Right lobe of liver (tissue), 4 donors: ENCODE measurements at regions not wholly inside any gene's neighbourhood (a gene's known extent, or its start where the extent isn't known, plus 50 kb on each side); places are given as distances from the start of the nearest gene placed in this dataset.

Experiments used
- POLR2A ChIP-seq: fragments of 450-650 bp; IDR thresholded peaks from one replicate; pipeline ENCODE4 v1.6.1; 2017; ENCODE audit warnings: antibody characterized with exemption, mild to moderate bottlenecking
- TF ChIP-seq, protein P1 (sequence below), 4 donors: fragments of 200-600 bp in 3 of 4; fragments of 450-650 bp in 1 of 4; IDR thresholded peaks; one replicate each; pipeline versions ENCODE4 v1.5.1 to v1.8.0; 2016 to 2022; ENCODE audit warnings: antibody characterized with exemption in 4 of 4, mild to moderate bottlenecking in 2 of 4
- donor health status: DM: no; HTN: no; CAD: no.
- donor health status: DM: no; HTN: no; CAD: no.
- donor health status: DM: no; HTN: yes; CAD: no.

DNA sequence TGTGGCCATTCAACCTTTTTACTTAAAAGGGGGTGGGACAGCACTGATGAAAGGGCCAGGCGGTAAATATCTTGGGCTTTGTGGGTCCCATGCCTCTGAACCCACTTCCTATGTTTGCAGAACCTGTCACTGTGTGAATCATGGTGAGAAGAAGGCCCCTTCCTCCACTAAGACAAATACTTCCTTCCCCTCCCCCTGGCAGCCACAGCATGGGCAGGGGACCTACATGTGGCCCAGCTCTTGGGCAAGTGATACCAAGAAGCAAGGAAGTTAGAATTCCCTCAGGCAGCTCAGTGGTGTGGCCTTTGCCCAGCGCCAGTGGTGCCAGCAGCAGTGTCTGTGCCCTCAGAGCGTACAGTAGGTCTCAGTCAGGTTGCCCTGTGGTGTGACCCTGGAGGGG, 168.6 kb downstream of the TRIM33 start:
- TF ChIP-seq, protein P1, sequence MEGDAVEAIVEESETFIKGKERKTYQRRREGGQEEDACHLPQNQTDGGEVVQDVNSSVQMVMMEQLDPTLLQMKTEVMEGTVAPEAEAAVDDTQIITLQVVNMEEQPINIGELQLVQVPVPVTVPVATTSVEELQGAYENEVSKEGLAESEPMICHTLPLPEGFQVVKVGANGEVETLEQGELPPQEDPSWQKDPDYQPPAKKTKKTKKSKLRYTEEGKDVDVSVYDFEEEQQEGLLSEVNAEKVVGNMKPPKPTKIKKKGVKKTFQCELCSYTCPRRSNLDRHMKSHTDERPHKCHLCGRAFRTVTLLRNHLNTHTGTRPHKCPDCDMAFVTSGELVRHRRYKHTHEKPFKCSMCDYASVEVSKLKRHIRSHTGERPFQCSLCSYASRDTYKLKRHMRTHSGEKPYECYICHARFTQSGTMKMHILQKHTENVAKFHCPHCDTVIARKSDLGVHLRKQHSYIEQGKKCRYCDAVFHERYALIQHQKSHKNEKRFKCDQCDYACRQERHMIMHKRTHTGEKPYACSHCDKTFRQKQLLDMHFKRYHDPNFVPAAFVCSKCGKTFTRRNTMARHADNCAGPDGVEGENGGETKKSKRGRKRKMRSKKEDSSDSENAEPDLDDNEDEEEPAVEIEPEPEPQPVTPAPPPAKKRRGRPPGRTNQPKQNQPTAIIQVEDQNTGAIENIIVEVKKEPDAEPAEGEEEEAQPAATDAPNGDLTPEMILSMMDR (IDR thresholded peaks at IDR 0.05) = no peak
- TF ChIP-seq POLR2A = no peak
